Esophagus (tissue), 2 donors: ENCODE measurements at regions not wholly inside any gene's neighbourhood (a gene's known extent, or its start where the extent isn't known, plus 50 kb on each side); places are given as distances from the start of the nearest gene placed in this dataset.

Experiments
- H3K27ac ChIP-seq, 2 donors: one replicate each; pipeline ENCODE4 v1.5.1; 2013; ENCODE audit warnings: low read depth in 2 of 2, mild to moderate bottlenecking in 2 of 2, inconsistent platforms in 1 of 2, low read length in 1 of 2, moderate library complexity in 1 of 2
- H3K27me3 ChIP-seq, 2 donors: one replicate each; pipeline ENCODE4 v1.6.1; 2013; ENCODE audit warnings: low read length in 2 of 2, control low read depth in 1 of 2, mild to moderate bottlenecking in 1 of 2; ENCODE audit not compliant: insufficient read depth in 2 of 2, control insufficient read depth in 1 of 2
- H3K36me3 ChIP-seq, 2 donors: one replicate each; pipeline ENCODE4 v1.6.1; 2013; ENCODE audit warnings: low read length in 1 of 2; ENCODE audit not compliant: control insufficient read depth in 2 of 2, insufficient read depth in 2 of 2
- H3K4me1 ChIP-seq, 2 donors: one replicate each; pipeline ENCODE4 v1.6.1; 2013; ENCODE audit warnings: low read length in 1 of 2; ENCODE audit not compliant: control insufficient read depth in 2 of 2, insufficient read depth in 2 of 2
- H3K4me3 ChIP-seq, 2 donors: one replicate each; pipeline ENCODE4 v1.5.1; 2013; ENCODE audit warnings: low read length in 2 of 2, mild to moderate bottlenecking in 2 of 2, low read depth in 1 of 2, moderate library complexity in 1 of 2
- H3K9me3 ChIP-seq, 2 donors: one replicate each; pipeline ENCODE4 v1.6.1; 2013; ENCODE audit warnings: mild to moderate bottlenecking in 2 of 2, low read depth in 1 of 2, low read length in 1 of 2, moderate library complexity in 1 of 2; ENCODE audit not compliant: control insufficient read depth in 2 of 2, insufficient read depth in 1 of 2
- WGBS, 2 donors: extraction: QIAGEN DNeasy Blood & Tissue Kit; methylation state at CpG; one replicate each; pipeline ENCODE4 v1.1.7; 2013; 5-methylcytosine and 5-hydroxymethylcytosine counted together
- donor health status: healthy with polysubstance abuse.
- donor health status: Bipolar disorder and iron deficiency.

- WGBS, 2 donors: 79 to 84% methylated on average over 9 of the region's 9 CpGs
Observed at GRCh38 chr2:45278365-45279078, 269.3 kb upstream of the SIX2 start.

GRCh38 chr2:45276914-45277313, 267.7 kb upstream of the SIX2 start:
- H3K9me3 ChIP-seq: no peaks in the 10 kb centered on the region
- H3K27me3 ChIP-seq: no peaks in the 10 kb centered on the region
- no peak overlapping the region for H3K27ac ChIP-seq
- H3K4me3 ChIP-seq: no peak overlapping the region
- H3K36me3 ChIP-seq: no peaks in the 10 kb centered on the region
- 65 to 77% methylated on average over 4 of the region's 4 CpGs for WGBS, 2 donors
- no peaks in the 10 kb centered on the region for H3K4me1 ChIP-seq

More at GRCh38 chr2:45278365-45279078, 269.3 kb upstream of the SIX2 start:
- H3K36me3 ChIP-seq: no peaks in the 10 kb centered on the region
- H3K4me3 ChIP-seq: no peak overlapping the region
- no peaks in the 10 kb centered on the region for H3K27me3 ChIP-seq
- H3K9me3 ChIP-seq: no peaks in the 10 kb centered on the region
- H3K27ac ChIP-seq: no peak overlapping the region
- no peaks in the 10 kb centered on the region for H3K4me1 ChIP-seq

DNA sequence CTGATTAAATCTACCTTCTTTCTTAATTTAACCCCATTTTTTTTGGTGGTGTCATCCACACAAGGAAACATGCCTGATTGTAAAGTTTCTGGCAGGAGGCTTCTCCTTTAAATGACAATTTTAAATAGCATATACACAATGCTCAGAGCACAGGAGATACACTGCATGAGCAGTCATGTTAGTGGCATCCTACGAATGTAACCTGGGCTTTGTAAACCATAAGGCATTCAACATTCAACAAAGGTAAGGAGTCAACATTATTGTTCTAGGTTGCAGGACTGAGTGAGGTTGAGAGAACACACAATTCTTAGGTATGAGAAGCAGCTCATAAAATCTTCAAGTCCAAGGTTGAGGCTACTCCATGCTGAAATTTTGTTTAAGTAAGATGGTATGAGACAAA, 266.6 kb upstream of the SIX2 start:
- H3K27me3 ChIP-seq: no peaks in the 10 kb centered on the region
- no peak overlapping the region for H3K4me3 ChIP-seq
- no peaks in the 10 kb centered on the region for H3K9me3 ChIP-seq
- 71 to 77% methylated on average over 1 of the region's 1 CpG for WGBS, 2 donors
- H3K27ac ChIP-seq: no peak overlapping the region
- H3K4me1 ChIP-seq: no peaks in the 10 kb centered on the region
- no peaks in the 10 kb centered on the region for H3K36me3 ChIP-seq

DNA sequence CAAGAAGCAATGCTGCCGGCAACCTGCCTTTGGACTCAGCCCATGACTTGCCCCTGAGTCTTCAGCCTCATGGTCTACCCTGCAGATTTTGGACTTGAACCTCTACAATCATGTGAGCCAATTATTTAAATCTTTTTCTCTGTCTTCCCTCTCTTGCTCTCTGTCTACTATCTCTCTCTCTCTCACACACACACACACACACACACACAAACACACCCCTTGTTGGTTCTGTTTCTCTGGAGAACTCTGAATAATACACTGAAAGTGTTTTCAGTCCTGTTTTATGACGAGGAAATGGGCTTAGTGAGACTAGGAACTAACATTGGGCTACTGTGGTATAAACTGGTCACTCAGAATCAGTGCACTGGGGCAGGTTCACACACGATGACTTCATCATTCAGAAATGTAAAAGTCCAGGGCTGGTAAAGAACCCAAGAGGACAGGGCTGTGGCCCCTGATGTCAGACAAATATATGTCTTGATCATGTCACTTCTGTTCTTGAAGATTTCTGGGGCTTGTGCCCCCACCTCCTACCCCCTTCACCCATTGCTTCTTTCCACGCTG, 266.1 kb upstream of the SIX2 start:
- WGBS, 2 donors: 78 to 91% methylated on average over 4 of the region's 4 CpGs
- H3K4me1 ChIP-seq: no peaks in the 10 kb centered on the region
- no peaks in the 10 kb centered on the region for H3K27me3 ChIP-seq
- no peak overlapping the region for H3K27ac ChIP-seq
- H3K36me3 ChIP-seq: no peaks in the 10 kb centered on the region
- no peak overlapping the region for H3K4me3 ChIP-seq
- no peaks in the 10 kb centered on the region for H3K9me3 ChIP-seq

GRCh38 chr2:45274250-45274926, 265.1 kb upstream of the SIX2 start:
- no peaks in the 10 kb centered on the region for H3K4me1 ChIP-seq
- H3K27ac ChIP-seq: no peak overlapping the region
- 44 to 50% methylated on average over 8 of the region's 8 CpGs for WGBS, 2 donors

DNA sequence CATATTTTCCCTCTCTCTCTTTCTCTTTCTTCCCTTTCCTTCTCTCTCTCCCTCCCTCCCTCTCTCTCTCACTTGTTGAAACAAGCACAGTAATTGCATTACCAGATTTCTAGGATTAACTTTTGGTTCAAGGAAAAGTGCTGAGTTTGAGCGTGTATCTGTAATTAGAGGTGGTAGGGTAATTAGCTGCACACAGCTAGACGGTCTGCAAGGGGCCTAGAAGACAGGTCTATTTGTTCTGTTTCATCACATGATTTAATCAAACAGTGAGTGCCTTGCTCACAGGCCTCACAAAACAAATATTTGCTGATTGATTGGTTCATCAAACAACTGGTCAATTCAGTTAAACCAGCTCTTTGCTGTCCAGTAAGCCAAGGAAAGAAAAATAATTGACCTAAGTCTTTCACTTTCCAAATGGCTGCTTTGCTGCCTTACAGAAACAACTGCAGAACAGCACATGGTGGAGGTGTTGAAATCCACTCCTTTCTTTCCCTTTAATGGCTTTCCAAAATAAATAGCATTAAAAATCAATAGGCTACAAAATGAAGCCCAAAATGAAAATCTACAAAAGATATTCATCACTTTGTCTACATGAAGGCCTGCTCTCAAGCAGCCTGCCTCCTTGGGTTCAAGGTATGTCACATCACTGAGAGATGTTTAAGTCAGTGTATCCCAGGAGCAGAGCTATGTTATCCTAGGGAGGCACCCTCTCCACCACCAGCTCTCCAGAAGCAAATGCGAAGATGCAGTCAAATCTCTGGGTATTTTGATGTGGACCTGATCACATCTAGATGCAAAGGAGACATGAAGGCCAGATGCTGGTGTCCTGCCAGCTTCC, 264.4 kb upstream of the SIX2 start:
- 52 to 61% methylated on average over 3 of the region's 3 CpGs for WGBS, 2 donors
- H3K27ac ChIP-seq: no peak overlapping the region
- no peaks in the 10 kb centered on the region for H3K4me1 ChIP-seq
- no peaks in the 10 kb centered on the region for H3K36me3 ChIP-seq
- H3K4me3 ChIP-seq: no peak overlapping the region
- no peaks in the 10 kb centered on the region for H3K27me3 ChIP-seq
- no peaks in the 10 kb centered on the region for H3K9me3 ChIP-seq

More at GRCh38 chr2:45274250-45274926, 265.1 kb upstream of the SIX2 start:
- H3K27me3 ChIP-seq: no peaks in the 10 kb centered on the region
- no peak overlapping the region for H3K4me3 ChIP-seq
- H3K9me3 ChIP-seq: no peaks in the 10 kb centered on the region
- H3K36me3 ChIP-seq: no peaks in the 10 kb centered on the region

GRCh38 chr2:45272549-45273265, 263.5 kb upstream of the SIX2 start:
- no peak overlapping the region for H3K27ac ChIP-seq
- H3K4me1 ChIP-seq: no peaks in the 10 kb centered on the region
- WGBS, 2 donors: 61 to 76% methylated on average over 2 of the region's 2 CpGs
- no peaks in the 10 kb centered on the region for H3K27me3 ChIP-seq
- no peaks in the 10 kb centered on the region for H3K9me3 ChIP-seq
- no peak overlapping the region for H3K4me3 ChIP-seq
- no peaks in the 10 kb centered on the region for H3K36me3 ChIP-seq

DNA sequence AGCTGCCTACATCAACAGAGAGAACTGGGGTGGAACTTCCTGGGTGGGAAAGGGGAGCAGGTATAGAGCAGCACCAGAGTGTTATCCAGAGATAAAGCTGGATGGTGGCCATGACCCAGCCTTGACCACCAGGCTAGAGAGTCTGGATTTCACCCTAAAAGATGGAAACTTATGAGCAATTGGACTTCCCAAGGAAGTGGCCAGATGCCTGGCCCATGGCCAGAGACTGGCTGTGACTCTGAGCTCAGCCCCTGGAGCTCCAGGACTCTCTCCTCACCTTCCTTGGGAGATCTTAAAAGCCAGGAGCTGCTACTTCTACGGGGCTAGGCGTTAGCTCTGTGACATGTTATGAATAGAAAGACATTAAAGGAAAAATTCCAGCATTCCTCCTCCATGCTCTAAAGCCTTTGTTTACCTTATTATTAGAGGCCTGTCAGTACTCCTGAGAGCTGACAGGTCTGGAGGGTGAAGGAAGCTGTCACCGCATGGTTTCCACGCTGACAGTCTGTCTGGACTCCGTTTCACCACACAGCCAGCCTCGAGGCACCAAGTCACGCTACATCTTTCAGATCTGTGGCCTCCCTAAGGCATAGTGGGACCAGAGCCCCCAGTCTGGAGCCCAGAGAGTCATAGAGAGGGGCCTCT, 260.0 kb upstream of the SIX2 start:
- WGBS, 2 donors: 71 to 82% methylated on average over 7 of the region's 7 CpGs
- Histone ChIP-seq H3K36me3 (no peaks in the 10 kb centered on the region), H3K4me3 (no peak overlapping the region), H3K4me1 (no peaks in the 10 kb centered on the region), H3K9me3 (no peaks in the 10 kb centered on the region), H3K27me3 (no peaks in the 10 kb centered on the region), H3K27ac (no peak overlapping the region)
